ENCODE measurements at regions not wholly inside any gene's neighbourhood (a gene's known extent, or its start where the extent isn't known, plus 50 kb on each side); places are given as distances from the start of the nearest gene placed in this dataset.

GRCh38 chr6:85744433-85744970 lies 101.8 kb upstream of the SYNCRIP start:
- no peak for TF ChIP-seq POLR2A (IDR thresholded peaks at IDR 0.05)
- TF ChIP-seq CTCF (IDR thresholded peaks at IDR 0.05), result no peak
- TF ChIP-seq EP300 (IDR thresholded peaks at IDR 0.05), result no peak
- TF ChIP-seq POLR2AphosphoS5 (IDR thresholded peaks at IDR 0.05), result no peak
